GM21825 (cell line): ENCODE measurements at regions not wholly inside any gene's neighbourhood (a gene's known extent, or its start where the extent isn't known, plus 50 kb on each side); places are given as distances from the start of the nearest gene placed in this dataset.

Source experiments
- ATAC-seq: cut with Tn5 transposase; IDR thresholded peaks from one replicate; pipeline ENCODE4 v1.9.1; 2021; ENCODE audit warnings: mild to moderate bottlenecking, moderate library complexity; ENCODE audit not compliant: unreplicated experiment

DNA sequence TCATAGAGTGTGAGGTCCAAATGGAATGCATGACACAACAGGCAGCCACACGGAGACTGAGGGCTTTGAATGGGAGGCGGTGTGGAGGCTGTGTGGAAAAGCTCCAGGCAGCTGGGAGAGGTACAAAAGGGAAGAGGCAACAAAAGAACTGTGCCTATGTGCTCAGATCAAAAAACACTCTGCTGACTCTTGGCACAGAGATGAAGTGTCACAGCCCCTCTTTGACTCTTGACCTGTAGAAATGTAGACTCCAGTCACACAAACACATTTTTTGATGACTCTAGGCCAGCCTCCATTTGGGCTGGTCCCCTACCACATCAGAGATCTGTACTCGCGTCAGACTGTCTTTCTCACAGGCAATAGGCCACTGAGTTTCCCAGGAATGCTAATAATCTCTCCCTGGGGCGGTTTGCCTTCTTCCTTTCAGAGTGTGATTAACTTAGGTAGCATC is 456.0 kb downstream of the TUSC7 start:
- ATAC-seq, result no peak

DNA sequence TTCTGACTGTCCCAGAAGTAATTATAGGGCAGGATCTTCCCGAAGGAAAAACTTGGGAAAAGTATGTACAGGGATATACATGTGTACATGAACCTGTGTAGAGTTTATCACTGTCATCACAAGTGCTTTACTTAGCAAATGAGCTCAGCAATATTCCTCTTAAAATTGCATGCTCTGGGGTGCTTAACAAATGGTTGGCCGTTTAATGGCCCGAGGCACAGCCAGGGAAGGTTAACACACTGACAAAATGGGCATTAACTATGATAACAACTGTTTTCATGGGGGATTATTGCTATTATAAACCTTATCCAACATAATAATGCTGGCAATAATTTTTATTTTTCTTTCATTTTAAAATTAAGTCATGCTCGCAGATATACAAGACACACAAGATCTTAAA is 459.3 kb downstream of the TUSC7 start:
- no peak for ATAC-seq

GRCh38 chr3:117170094-117170493 is 460.5 kb downstream of the TUSC7 start:
- no peak for ATAC-seq

DNA sequence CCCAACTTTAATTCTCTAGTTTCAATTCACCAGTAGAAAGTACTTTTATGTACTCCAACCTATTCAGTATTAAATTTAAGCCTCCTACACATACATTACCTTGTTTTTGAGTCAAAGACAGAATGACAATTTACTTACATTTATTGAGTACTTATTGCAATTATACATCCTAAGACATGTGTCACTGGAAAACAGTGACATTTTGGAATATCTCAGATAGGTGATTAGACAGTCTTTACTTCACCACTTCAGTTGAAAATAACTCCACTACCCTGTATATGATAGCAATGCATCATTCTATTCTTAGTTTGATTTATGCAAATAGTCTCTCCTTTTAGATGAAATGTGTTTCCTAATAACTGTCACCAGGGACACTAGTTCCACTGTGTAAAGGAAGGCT is 461.5 kb downstream of the TUSC7 start:
- no peak for ATAC-seq

- no peak for ATAC-seq
Observed at GRCh38 chr3:117172426-117172825, 462.8 kb downstream of the TUSC7 start.

DNA sequence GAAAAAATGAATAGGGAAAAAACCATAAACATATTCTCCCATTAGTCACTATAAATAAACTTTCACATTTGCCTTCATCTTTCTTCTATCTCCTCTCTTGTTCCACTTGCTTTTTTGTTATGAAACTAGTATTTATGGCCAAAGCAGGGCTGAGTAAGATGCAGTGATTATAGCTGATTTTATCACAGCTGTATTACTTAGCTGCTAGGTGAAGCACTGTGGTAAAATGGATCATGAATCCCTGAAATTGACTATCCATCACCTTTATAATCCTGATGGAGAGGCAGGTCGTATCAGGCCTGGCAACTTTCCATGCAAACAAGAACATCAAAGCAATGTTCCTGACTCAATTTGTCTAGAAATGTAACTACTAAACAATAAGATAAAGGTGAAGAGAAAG is 471.6 kb downstream of the TUSC7 start:
- ATAC-seq, result no peak

DNA sequence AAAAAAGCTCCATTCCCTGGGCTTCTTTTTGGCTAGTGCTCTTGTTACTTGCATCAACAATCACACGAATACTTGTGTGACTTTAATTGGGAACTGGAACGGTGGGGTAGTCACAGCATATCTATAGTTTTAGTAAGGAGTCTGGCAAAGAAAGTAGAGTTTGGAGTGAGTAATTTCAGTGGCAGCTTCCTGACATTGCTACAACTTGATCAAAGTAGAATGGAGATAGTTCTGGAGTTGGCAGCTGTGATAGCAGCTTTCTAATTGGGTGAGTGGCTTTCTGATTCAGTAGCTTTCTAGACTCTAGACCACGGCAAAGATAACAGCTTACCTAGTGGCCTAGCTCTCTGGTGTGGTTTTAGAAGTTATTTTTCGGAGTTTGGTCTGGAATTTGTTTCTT is 475.0 kb downstream of the TUSC7 start:
- no peak for ATAC-seq

GRCh38 chr3:117191245-117191644 is 481.7 kb downstream of the TUSC7 start:
- ATAC-seq, result no peak

DNA sequence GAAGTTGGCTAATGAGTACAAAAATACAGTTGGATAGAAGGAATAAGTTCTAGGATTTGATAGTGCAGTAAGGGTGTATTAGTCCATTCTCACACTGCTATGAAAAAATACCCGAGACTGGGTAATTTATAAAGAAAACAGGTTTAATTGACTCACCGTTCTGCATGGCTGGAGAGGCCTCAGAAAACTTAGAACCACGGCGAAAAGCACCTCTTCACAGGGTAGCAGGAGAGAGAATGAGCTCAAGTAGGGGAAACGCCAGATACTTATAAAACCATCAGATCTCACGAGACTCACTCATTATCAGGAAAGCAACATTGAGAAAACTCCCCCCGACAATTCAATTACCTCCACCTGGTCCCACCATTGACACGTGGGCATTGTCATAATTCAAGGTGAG is 483.3 kb downstream of the TUSC7 start:
- no peak for ATAC-seq

DNA sequence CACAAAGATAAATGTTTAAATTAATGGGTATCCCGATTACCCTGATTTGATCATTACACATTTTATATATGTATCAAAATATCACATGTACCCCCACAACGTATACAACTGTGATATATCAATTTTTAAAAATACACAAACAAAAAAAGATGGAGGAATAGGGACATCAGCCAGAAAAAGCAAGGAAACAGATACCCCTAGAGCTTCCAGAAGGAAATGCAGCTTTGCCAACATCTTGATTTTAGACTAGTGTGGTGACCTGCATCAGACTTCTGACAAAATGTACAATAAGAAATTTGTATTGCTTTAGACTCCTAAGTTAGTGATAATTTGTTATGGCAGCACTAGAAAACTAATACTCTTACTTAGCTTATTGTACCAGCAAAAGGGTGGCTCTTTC is 483.8 kb downstream of the TUSC7 start:
- ATAC-seq, result no peak

DNA sequence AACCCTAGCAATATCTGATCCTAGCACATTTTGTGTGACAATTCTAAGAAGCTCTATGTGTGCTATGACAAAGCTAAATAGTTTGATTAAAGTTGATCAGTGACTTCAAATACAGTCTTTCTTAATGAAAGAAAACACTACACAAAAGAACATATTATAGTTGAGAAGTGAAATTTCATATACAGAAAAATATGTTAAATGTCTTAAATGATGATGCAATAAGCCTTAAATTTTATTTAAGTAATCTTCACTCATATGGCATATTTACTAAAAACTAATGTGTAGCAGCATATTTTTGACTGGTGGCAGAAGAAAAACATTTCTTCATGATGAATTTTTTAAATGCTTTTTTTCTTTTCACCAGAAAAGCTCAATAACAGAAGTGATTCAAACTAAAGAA is 485.5 kb downstream of the TUSC7 start:
- ATAC-seq, result no peak

DNA sequence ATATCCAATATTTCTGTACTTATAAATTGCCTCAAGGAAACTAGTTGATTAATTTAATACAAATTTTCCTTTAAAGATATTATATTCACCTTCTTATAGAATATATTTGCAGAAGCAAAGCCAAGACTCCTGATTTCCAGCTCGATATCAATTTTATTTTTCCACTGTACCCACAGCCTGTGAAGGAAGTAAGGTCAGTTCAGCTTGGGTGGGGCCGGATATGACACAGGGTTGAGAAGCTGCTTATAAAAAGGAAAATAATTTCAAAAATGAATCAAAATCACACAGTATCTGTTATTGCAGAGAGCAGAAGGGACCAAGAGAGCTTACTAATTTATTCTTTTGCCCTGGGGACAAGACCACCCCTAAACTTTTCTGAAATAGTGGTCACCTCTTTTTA is 491.4 kb downstream of the TUSC7 start:
- ATAC-seq, result no peak

- ATAC-seq, result no peak
Observed at GRCh38 chr3:117201901-117202774, 492.6 kb downstream of the TUSC7 start.

DNA sequence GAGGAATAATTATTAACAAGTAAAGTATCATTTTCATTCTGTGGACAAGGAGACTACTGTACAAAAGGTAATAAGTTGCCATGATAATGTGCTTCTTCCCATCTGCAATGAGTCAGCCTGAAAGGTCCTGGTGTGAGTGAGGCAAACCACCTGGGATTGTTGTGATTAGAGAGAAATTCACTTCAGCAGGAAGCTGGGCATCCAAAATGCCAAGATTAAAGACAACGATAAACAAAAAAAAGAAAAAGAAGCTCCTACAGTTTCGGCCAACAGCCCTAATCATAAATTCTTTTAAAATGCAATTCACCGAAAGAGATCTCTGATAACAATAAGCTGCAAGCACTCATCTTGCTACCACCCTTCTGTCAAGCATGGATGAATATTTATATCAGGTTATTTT is 507.8 kb downstream of the TUSC7 start:
- ATAC-seq, result no peak

GRCh38 chr3:117217760-117218316 is 508.3 kb downstream of the TUSC7 start:
- ATAC-seq, result no peak

DNA sequence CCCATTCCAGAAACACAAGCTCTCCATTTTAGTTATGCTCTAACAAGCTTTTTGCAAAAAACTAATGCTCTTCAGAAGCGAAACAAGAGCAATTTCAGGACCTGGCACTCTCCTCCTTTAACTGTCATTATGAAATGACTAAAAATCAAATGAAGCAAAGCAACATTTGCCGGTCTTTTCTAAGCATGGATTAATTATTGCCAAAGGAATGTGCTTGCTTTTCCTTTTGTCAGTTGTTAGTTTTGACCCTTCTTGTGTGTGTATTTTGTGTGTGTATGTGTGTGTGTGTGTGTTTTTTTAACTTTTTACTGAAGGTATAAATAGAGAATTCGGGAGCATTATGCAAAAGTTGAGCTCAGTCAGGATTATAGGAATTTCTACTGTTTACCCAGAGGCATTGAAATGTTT is 509.1 kb downstream of the TUSC7 start:
- ATAC-seq, result no peak

GRCh38 chr3:117219296-117219695 is 509.7 kb downstream of the TUSC7 start:
- no peak for ATAC-seq

DNA sequence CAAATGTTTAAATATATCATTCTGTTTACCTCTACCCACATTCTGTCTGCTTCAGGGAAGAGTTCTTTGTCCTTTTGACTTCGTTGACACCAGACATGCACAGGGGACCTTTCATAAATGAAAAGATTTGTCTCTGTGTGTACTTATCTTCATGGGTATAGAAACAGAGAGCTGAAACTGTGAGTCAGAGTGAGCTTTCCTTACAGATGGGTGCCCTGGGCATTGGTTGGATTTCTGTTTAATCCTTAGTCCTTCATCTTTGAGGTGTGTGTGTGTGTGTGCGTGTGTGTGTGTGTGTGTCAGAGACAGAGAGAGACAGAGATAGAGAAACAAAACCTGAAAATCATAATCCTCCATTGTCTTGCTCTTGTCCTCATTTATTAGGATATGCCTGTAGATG is 517.4 kb downstream of the TUSC7 start:
- ATAC-seq, result no peak

DNA sequence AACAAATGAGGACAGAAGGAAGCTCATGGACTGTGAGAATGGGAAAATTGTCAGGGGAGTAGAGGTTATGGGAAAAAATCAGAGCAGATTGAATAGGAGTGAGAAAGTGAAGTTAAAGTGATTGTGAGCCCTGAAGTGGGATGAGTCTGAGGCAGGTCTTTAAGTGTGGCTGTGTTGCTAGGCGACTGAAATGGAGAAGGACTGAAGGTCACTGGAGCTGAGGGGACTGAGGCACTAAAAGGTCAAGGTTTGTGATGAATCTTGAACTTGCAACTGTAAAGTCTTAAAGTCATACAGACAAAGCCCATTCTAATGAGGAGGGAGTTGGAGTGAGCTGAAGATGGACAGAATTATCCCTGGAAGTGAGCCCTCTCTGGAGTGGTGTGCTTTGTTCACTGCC is 518.9 kb downstream of the TUSC7 start:
- no peak for ATAC-seq

- no peak for ATAC-seq
Observed at GRCh38 chr3:117230924-117231323, 521.3 kb downstream of the TUSC7 start.

DNA sequence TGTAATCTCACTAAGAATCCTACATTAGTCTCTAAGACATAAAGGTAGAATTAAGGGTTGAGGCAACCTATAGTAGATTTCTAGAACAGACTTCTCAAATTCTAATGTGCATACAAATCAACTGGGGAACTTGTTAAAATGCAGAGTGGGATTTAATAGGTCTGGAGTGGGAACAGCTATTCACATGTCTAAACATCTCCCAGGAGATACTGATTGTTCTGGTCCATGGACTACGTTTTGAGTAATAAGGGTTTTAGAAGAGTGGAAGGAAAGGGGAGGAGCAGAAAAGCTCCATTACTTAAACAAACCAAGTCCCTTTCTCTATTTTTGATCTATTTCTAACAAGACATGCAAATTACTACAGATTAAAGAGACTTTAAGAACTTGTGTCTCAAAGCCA is 524.8 kb downstream of the TUSC7 start:
- ATAC-seq, result no peak

DNA sequence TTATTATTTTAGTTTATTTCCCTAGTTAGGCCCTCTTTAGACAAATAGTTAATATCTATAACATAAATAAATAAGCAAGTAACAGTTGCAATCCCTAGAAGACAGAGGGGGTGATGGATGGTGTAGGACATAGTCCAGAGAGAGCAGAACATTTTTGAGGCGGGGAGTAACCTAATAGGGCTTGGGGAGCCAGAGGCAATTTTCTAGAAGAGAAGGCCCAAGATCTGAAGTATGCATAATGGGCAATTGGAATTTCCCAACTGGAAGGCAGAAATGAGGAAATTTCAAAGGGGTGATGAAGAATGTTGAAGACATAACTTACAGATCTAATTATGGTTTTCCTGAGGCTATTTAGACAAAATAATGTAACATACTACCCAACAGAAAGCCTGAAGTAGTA is 525.7 kb downstream of the TUSC7 start:
- no peak for ATAC-seq

DNA sequence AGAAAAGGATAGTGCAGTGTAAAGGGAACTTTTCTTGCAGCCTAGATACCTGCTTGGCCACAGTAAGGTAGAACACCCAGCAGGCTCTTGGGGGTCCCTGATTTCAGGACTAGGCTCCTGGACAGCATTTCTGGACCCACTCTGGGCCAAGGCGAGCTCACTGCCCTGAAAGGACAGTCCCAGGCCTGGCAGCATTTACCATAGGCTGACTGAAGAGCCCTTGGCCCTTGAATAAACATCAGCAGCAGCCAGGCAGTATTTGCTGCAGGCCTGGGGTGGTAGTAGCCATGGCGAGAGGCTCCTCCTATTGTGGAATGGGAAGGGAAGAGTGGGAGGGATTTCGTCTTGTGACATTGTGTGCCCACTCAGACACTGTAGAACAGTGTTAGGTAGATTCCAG is 529.2 kb downstream of the TUSC7 start:
- ATAC-seq, result no peak
